Neural progenitor cell (in vitro differentiated cells): ENCODE measurements at regions not wholly inside any gene's neighbourhood (a gene's known extent, or its start where the extent isn't known, plus 50 kb on each side); places are given as distances from the start of the nearest gene placed in this dataset.

Experiments
- EZH2 ChIP-seq: fragments of 200-600 bp; sonication (generic); IDR thresholded peaks from 2 replicates; pipeline ENCODE4 v1.6.1; 2017; ENCODE audit warnings: antibody characterized with exemption, mild to moderate bottlenecking, moderate library complexity
- TF ChIP-seq, protein P1 (sequence below): fragments of 200-600 bp; sonication (generic); IDR thresholded peaks from 2 replicates; pipeline ENCODE4 v1.5.1; 2017; ENCODE audit warnings: antibody characterized with exemption, mild to moderate bottlenecking

DNA sequence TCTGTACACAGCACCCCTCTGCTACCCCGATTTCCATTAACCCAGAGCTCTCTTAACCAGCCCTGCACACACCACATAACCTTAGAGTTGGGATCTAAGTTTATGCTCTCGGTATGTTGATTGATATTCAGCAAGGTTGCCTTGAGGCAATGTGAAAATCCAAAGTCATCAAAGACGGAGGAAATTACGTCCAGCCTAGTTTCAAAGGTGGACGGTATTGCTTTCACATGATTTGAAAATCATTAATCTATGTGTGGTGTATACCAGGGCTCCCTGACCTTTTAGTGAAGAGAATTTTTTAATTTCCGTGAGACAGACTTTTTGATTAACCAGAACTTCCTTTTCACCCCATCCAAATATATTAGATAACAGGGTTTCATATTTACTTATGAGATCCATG, 272.5 kb upstream of the LCORL start:
- TF ChIP-seq, protein P1, sequence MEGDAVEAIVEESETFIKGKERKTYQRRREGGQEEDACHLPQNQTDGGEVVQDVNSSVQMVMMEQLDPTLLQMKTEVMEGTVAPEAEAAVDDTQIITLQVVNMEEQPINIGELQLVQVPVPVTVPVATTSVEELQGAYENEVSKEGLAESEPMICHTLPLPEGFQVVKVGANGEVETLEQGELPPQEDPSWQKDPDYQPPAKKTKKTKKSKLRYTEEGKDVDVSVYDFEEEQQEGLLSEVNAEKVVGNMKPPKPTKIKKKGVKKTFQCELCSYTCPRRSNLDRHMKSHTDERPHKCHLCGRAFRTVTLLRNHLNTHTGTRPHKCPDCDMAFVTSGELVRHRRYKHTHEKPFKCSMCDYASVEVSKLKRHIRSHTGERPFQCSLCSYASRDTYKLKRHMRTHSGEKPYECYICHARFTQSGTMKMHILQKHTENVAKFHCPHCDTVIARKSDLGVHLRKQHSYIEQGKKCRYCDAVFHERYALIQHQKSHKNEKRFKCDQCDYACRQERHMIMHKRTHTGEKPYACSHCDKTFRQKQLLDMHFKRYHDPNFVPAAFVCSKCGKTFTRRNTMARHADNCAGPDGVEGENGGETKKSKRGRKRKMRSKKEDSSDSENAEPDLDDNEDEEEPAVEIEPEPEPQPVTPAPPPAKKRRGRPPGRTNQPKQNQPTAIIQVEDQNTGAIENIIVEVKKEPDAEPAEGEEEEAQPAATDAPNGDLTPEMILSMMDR, result no peak
- no peak for TF ChIP-seq EZH2
